Kidney glomerular epithelial cell (primary cell): ENCODE measurements at regions not wholly inside any gene's neighbourhood (a gene's known extent, or its start where the extent isn't known, plus 50 kb on each side); places are given as distances from the start of the nearest gene placed in this dataset.

Experiments
- DNase-seq: peaks from one replicate; lab custom pipeline; 2025; lab: John Stamatoyannopoulos, UW

GRCh38 chr10:128557149-128557710 is 431.0 kb upstream of the MKI67 start:
- no peak for DNase-seq

GRCh38 chr10:128560406-128560805 is 434.2 kb upstream of the MKI67 start:
- DNase-seq = no peak

- no peak for DNase-seq
Observed at GRCh38 chr10:128560993-128561392, 434.8 kb upstream of the MKI67 start.

- no peak for DNase-seq
Observed at GRCh38 chr10:128563387-128563786, 437.2 kb upstream of the MKI67 start.

GRCh38 chr10:128563904-128564303 is 437.7 kb upstream of the MKI67 start:
- DNase-seq = no peak

GRCh38 chr10:128566361-128566968 is 440.2 kb upstream of the MKI67 start:
- DNase-seq = no peak

DNA sequence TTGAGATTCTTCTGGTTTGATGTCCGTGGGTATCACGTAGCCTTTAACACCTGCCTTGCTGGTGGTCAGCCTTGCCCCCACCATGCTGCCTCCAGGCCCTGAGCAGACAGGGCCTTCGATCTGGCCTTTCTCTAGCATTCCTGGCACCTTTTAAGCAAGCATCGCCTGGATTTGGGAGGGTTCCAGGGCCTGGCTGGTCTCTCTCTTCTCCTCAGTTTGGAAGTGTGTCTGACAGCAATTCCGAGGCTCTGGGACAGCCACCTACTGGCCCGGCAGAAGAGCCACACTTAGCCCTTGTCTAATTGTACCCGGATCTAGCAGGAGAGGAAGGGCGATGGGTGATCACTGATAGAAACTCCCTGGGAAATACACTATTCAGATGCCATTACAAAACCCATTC is 441.3 kb upstream of the MKI67 start:
- no peak for DNase-seq

DNA sequence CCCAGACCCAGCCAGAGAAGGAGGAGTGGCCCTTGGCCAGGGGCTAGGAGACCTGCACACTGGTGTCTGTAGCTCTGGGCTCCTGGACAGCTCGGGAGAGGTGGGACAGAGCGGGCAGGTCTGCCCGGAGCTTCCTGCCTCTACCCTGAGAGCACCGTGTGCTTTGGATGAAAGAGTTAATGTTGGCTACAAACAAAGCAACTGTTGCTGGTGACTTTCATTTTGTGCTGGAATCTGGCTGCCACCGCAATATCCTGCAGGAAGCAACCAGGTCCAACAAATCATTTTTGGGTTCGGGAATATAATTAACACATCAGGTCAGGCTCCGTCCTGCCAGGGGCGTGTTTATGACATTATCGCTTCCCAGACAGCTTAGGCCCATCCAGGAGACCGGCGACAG is 441.8 kb upstream of the MKI67 start:
- DNase-seq = no peak

DNA sequence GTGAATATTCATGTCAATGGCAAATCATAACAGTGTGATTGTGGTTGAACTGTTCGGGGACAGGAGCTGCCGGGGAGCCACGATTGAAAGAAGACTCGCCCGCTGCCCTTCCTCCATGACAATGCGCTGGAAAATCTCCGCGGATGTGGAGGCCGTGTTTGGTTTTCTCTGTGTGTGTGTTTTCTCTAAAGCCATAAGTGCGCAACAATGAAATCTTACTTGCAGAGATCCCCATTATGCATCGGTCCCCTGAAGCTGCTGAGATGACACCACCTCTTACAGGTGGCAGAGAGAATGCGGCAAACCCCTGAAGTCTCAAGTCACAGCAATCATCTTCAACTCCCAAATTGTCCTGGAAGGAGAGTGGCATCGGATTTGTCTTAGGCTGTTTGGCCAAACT is 442.3 kb upstream of the MKI67 start:
- no peak for DNase-seq

GRCh38 chr10:128568990-128569945 is 443.0 kb upstream of the MKI67 start:
- no peak for DNase-seq

GRCh38 chr10:128570319-128570995 is 444.2 kb upstream of the MKI67 start:
- DNase-seq = no peak

- DNase-seq = no peak
Observed at GRCh38 chr10:128571071-128571470, 444.8 kb upstream of the MKI67 start.

DNA sequence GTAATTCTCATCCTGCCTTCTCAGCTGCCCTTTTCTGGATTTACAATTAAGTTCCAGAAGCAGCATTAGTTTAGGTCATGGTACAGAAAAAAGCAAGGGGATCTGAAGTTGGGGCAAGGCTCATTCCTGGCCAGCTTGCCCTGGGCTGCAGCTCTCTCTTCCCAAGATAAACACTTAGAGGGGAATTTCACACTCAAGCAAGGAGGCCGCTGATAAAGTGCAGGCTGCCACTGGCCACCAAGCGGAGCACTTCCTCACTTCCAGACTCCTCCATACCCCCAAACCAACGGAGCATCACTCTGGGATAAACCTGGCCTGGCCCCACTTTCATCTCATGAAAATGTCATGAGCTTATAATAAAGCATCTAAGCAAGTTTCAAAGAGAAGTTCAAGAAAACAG is 445.5 kb upstream of the MKI67 start:
- DNase-seq = no peak

GRCh38 chr10:128572696-128573095 is 446.5 kb upstream of the MKI67 start:
- no peak for DNase-seq

DNA sequence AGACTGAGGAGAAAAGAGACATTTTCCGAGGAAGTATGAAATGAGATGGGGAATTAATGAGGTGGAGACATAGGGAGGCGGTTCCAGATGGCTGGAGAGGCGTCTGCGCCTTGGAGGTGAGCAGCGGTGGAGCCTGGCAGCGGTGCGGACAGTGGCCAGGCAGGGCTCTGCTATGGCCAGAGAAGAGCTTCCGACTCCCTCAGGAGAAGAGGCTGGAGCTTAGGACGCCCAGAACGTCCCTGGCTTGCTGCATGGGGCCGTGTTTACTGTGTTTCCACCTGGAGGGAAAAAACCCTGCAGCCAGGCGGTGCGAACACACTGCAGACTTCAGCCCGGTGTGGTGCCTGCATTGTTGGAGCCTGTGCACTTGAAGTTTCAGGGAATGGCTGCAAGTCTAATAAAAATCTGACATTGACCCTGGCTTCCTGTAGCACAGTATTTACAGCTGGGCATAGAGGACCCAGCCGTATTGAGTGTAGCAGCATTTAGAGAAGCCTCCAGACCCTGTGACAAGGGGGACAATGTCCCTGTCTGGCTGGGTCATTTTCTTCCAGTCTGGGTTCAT is 447.1 kb upstream of the MKI67 start:
- no peak for DNase-seq

- DNase-seq = no peak
Observed at GRCh38 chr10:128573986-128574385, 447.8 kb upstream of the MKI67 start.

DNA sequence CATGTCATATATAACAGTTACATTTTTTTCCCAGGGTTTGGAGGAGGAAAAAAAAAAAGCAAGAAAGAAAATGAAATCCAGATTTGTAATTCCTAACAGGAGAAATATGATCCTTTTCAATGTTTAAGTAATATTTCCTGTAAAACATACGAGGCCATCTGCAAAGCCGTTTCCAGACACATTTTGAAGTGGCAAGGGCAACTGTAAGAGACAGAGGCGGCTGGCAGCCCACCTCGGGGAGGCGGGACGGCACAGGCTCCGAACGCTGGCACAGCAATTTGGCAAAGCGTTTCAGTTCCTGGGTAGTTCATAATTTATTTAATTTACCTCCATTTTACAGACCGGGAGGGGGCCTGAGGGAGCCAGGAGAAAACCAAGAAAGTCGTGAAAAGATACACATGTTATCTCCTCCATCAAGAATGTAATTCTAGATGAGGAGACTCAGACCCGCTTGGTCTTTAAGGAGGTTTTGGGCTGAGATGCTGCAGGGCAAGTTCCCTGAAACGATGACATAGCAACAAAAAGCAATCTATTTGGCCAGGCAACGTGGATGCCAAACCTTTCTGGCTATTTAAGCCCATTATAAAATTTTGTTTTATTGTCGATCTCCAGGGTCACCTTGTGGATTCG is 448.5 kb upstream of the MKI67 start:
- DNase-seq = no peak

- no peak for DNase-seq
Observed at GRCh38 chr10:128575761-128576160, 449.5 kb upstream of the MKI67 start.

GRCh38 chr10:128576336-128576735 is 450.1 kb upstream of the MKI67 start:
- DNase-seq = no peak

DNA sequence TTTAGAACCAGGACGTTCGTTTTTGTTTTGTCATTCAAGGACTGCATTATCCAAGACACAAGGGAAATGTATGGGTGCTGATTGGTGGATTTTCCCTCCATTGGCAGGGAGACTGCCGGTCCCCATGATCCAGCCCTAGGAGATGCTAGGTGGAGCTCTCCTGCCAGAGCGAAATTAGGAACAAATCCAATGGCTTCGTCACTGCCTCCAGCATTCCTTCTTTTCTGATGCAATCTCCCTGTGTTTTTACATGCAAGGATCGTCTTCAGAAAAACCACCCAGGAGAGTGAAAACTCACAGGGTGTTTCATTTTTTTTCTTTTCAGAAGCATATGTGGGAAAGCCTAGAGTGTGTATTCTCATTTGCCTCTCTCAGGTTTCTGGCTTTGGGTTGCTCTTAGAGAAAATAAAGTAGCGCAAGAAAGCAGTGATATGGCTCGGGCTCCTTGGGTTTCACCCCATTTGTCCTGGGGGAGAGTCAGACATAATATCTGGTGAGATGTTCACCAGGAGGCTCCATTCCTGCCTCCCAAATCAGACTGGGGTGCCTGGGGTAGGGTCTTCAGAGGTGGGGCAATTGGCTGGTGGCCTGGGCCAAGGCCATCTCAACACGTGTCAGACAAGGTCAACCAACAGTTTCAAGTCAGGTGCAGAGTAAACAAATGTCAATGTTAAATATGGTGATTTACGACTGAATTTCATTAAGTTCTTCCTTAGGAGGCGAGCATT is 450.9 kb upstream of the MKI67 start:
- no peak for DNase-seq
